ENCODE measurements at regions not wholly inside any gene's neighbourhood (a gene's known extent, or its start where the extent isn't known, plus 50 kb on each side); places are given as distances from the start of the nearest gene placed in this dataset.

GRCh38 chr3:69536306-69537020 is 150.6 kb upstream of the FRMD4B start:
- CTCF ChIA-PET: interaction anchor here (1.8 kb wide), 1 partner anchor 21 kb away, joined by 6 read pairs; no protein-coding TSS in a partner anchor
- DNase-seq (ENCODE audit: extremely low spot score): no peak
- TF ChIP-seq CTCF (IDR thresholded peaks at IDR 0.05; ENCODE audit: control extremely low read depth, extremely low read depth, low read depth, missing control alignments): no peak
- POLR2A ChIA-PET: no interaction called here

DNA sequence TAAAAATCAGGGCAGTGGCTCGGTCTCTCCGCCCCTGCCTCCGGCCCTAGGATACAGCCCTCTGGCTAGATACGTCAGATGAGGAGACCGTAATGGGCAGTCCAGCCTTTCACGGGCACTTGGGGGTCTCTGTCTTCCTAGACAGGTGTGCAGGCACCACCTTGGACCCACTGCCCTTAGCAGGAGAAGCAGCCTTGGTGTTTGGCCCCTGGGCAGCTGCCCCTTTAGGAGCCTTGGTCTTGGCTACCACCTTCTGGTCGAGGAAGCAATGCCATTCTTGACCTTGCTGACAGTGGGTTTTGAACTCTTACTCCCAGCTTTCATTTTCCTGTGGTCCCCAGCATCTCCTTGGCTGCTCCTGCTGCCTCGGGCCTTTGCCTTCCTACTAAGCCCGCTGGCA is 149.7 kb upstream of the FRMD4B start:
- no peak for DNase-seq (ENCODE audit: extremely low spot score)
- TF ChIP-seq CTCF (IDR thresholded peaks at IDR 0.05; ENCODE audit: control extremely low read depth, extremely low read depth, low read depth, missing control alignments): no peak
- ChIA-PET CTCF (interaction anchor here (1.8 kb wide), 1 partner anchor 22 kb away, joined by 6 read pairs; no protein-coding TSS in a partner anchor), POLR2A (no interaction called here)

DNA sequence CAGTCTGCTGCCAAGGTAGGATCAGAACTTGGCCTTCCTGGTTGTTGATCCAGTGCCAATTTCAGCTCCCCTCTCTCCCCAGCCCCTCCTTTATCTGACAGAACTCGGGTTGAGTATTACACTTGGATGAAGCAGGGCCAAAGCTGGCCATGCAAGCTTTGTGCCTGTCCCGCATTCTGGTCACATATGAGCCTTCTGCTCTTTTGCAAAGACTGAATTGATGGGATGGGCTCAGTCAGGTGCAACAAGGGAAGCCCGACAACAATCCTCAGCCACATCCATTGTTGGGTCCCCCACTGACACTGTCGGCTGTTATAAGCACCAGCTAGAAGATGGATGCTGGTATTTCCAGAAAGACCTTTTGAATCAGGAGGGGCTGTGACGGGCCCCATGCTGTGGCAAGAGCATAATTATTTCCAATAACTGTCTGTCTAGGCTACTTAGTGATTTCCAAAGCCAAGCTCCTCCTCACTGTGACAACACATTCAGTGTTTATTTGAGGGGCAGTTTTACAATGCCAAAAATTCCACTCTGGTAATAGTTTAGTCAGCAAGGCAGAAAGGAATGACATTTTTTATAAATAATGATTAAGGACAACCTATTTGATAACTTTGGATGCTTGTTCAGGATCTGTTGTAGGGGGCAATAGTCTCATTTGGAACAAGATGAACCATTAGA is 146.8 kb upstream of the FRMD4B start:
- DNase-seq (ENCODE audit: extremely low spot score): no peak
- no peak for TF ChIP-seq CTCF (IDR thresholded peaks at IDR 0.05; ENCODE audit: control extremely low read depth, extremely low read depth, low read depth, missing control alignments)
- ChIA-PET POLR2A (no interaction called here), CTCF (interaction anchor here (1.4 to 1.7 kb wide), 2 partner anchors 22 to 369 kb away, joined by 3 to 4 read pairs; no protein-coding TSS in a partner anchor)

DNA sequence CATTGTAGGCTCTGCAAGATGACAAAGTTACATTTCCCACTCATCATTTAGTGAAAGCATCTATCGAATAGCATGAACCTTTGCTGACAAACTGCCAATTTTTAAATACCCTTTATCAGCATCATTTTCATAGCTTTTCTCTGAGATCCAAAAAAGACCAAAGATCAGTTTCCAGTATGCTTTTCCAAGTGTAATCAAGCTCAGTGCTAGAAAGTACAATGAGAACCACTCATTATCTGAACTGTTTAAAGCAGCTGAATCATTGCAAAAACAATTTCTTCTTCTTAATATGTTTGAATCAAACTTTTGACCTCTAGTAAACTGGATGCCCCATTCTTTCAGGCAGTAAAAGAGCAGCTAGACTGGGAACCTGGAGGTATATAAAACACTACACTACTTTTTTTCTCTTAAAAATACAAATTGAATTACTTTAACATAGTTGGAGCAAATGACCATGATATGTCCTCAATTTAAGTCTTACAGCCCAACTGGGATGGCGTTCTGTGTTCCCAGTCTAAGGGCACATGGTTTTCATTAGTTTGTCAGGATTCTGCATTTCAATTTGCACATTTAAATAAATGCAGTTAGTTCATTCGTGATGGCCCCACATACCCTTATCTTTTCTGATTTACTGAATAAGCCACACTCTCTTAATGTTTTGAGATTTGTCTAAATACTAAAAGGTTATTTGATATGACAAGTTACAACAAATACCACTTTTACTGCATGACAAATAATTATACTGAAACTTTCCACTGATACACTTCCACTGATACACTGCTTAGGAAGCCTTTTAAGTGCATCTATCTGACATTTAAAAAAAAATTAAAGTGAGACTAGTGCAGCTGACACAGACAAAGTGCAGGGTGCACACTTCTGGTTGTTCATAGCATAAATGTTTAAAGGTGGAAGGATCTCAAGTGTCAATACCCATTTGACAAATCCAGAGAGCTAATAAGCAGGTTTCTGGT is 146.0 kb upstream of the FRMD4B start:
- no peak for DNase-seq (ENCODE audit: extremely low spot score)
- ChIA-PET CTCF (interaction anchor here (1.4 to 1.7 kb wide), 2 partner anchors 16 to 369 kb away, joined by 3 to 4 read pairs; no protein-coding TSS in a partner anchor), POLR2A (no interaction called here)
- no peak for TF ChIP-seq CTCF (IDR thresholded peaks at IDR 0.05; ENCODE audit: control extremely low read depth, extremely low read depth, low read depth, missing control alignments)

DNA sequence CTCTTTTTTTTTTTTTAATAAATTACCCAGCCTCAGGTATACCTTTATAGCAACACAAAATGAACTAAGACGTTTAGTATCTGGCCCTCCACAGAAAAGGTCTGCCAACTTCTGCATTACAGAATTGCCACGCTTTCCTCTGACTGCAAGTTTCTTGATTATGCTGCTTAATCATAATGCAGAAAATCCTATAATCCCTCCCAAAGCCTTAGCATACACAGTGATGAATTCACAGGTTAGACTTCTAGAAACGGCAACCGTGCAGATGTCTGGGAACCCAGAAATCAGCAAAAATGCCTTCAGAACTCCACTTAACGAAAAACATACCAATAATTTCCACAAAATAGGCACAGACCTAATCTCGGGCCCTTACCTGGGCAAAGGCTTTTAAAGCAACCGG is 144.7 kb upstream of the FRMD4B start:
- no peak for DNase-seq (ENCODE audit: extremely low spot score)
- ChIA-PET POLR2A (no interaction called here), CTCF (interaction anchor here (1.4 kb wide), 1 partner anchor 14 kb away, joined by 3 read pairs; no protein-coding TSS in a partner anchor)
- TF ChIP-seq CTCF (IDR thresholded peaks at IDR 0.05; ENCODE audit: control extremely low read depth, extremely low read depth, low read depth, missing control alignments): no peak

DNA sequence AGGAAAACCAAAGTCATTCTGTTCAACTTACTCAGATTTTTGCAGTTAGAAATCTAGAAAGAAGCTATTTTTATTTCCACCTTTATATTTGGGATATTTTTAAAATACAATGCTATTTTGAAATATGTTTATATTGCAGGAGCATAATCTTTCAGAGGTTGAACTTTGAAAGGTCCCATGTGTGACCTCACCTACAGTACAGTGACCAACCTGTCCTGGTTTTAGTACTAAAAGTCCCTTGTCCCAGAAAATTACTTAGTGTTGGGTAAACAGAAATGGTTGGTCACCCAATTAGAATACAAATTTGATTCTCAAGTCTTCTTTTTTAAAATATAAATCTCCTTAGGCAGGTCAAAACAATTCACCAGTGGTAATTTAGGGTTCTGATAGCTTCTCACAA is 141.6 kb upstream of the FRMD4B start:
- no peak for TF ChIP-seq CTCF (IDR thresholded peaks at IDR 0.05; ENCODE audit: control extremely low read depth, extremely low read depth, low read depth, missing control alignments)

More for the DNA sequence above, 141.6 kb upstream of the FRMD4B start:
- no peak for DNase-seq (ENCODE audit: extremely low spot score)
- ChIA-PET CTCF (no interaction called here), POLR2A (no interaction called here)

Measured in GM10248 (cell line).